RWPE2 (cell line): ENCODE measurements at regions not wholly inside any gene's neighbourhood (a gene's known extent, or its start where the extent isn't known, plus 50 kb on each side); places are given as distances from the start of the nearest gene placed in this dataset.

Experiments used
- ATAC-seq: fragments of 200-7000 bp; cut with Tn5 transposase; 3 replicates; pipeline ENCODE4 v1.9.1; 2021; ENCODE audit warnings: low read depth
- DNase-seq: peaks from one replicate; pipeline ENCODE4 v3.0.0-alpha.2; 2020; ENCODE audit warnings: low spot score
- H3K27ac ChIP-seq: fragments of 450-650 bp; 2 replicates; pipeline ENCODE4 v1.5.1; 2017; ENCODE audit warnings: mild to moderate bottlenecking; ENCODE audit not compliant: poor library complexity, severe bottlenecking
- H3K27me3 ChIP-seq: fragments of 250-450 bp; sonication (Bioruptor Pico); 2 replicates; pipeline ENCODE4 v1.5.1; 2021; ENCODE audit warnings: mild to moderate bottlenecking, moderate library complexity; ENCODE audit not compliant: insufficient read depth, poor library complexity, severe bottlenecking
- H3K36me3 ChIP-seq: fragments of 250-450 bp; sonication (Bioruptor Pico); 2 replicates; pipeline ENCODE4 v1.5.1; 2020; ENCODE audit warnings: low read depth, mild to moderate bottlenecking, moderate library complexity
- H3K4me1 ChIP-seq: fragments of 250-450 bp; sonication (Bioruptor Pico); 2 replicates; pipeline ENCODE4 v1.5.1; 2021; ENCODE audit warnings: mild to moderate bottlenecking, moderate library complexity; ENCODE audit not compliant: insufficient read depth, poor library complexity, severe bottlenecking
- H3K4me3 ChIP-seq: fragments of 250-450 bp; sonication (Bioruptor Pico); 2 replicates; pipeline ENCODE4 v1.5.1; 2021; ENCODE audit warnings: mild to moderate bottlenecking, moderate library complexity; ENCODE audit not compliant: severe bottlenecking
- H3K9me3 ChIP-seq: fragments of 250-450 bp; sonication (Bioruptor Pico); 2 replicates; pipeline ENCODE4 v1.5.1; 2021; ENCODE audit warnings: mild to moderate bottlenecking, moderate library complexity; ENCODE audit not compliant: severe bottlenecking
- CTCF ChIP-seq: fragments of 450-650 bp; IDR thresholded peaks from one replicate; pipeline ENCODE4 v1.5.1; 2017; ENCODE audit warnings: mild to moderate bottlenecking, moderate library complexity; ENCODE audit not compliant: poor library complexity, severe bottlenecking

- Histone ChIP-seq H3K27me3 (peaks cover 6% of the 10 kb centered on the region), H3K4me3 (no peak overlapping the region), H3K27ac (no peak overlapping the region), H3K9me3 (no peaks in the 10 kb centered on the region), H3K4me1 (no peaks in the 10 kb centered on the region), H3K36me3 (no peaks in the 10 kb centered on the region)
- ATAC-seq (no peak), DNase-seq (peak; percentile 19)
- TF ChIP-seq CTCF, result no peak
Observed at GRCh38 chr4:1506956-1507721, 100.9 kb upstream of the NKX1-1 start.

DNA sequence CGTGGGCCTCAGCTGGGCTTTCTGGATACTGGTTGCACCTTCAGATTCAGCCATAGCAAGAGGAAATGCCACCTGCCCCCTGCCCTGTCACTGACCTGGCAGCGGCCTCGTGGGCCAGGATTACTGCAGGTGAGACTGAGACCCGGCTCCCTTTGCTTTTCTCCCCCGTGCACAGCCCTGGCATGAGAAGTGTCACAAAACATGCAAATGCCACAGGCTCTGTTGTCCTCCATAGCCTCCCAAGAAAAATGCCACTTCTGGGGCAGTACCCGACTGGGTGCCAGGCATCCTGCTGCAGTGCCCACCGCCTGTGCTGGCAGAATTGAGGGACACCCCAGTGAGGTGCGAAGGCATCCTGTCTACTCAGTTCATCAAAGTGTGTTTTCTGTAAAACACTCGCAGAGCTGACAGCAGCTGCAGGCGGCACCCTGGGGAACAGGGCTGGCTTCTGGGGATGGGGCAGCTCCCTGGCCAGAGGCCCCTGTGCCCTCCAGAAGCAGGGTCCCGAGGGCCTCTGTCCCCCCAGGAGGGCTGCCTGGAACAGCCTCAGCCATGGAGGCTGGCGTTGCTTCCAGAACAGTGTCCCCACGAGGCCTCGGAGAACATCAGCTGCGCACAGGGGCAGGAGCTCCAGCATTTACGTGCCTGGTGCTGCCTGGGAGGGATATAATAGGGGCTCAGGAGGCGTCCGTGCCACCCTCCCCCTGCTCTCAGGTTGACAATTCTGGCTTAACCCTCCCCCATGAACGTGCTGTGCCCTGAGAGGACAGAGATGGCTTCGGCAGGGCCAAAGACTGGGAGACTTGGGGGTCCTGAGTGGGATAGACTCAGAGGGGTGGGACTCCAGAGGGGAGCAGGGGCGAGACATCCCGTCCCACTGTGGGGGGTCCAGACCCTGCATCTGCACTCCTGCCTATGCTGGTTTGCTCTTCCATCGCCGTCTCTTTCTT, 99.5 kb upstream of the NKX1-1 start:
- no peak for TF ChIP-seq CTCF
- H3K4me1 ChIP-seq, result no peaks in the 10 kb centered on the region
- ATAC-seq, result no peak
- H3K9me3 ChIP-seq, result no peaks in the 10 kb centered on the region
- no peak overlapping the region for H3K4me3 ChIP-seq
- no peaks in the 10 kb centered on the region for H3K36me3 ChIP-seq
- peak; percentile 37 for DNase-seq
- H3K27ac ChIP-seq, result no peak overlapping the region
- H3K27me3 ChIP-seq, result peaks cover 6% of the 10 kb centered on the region

DNA sequence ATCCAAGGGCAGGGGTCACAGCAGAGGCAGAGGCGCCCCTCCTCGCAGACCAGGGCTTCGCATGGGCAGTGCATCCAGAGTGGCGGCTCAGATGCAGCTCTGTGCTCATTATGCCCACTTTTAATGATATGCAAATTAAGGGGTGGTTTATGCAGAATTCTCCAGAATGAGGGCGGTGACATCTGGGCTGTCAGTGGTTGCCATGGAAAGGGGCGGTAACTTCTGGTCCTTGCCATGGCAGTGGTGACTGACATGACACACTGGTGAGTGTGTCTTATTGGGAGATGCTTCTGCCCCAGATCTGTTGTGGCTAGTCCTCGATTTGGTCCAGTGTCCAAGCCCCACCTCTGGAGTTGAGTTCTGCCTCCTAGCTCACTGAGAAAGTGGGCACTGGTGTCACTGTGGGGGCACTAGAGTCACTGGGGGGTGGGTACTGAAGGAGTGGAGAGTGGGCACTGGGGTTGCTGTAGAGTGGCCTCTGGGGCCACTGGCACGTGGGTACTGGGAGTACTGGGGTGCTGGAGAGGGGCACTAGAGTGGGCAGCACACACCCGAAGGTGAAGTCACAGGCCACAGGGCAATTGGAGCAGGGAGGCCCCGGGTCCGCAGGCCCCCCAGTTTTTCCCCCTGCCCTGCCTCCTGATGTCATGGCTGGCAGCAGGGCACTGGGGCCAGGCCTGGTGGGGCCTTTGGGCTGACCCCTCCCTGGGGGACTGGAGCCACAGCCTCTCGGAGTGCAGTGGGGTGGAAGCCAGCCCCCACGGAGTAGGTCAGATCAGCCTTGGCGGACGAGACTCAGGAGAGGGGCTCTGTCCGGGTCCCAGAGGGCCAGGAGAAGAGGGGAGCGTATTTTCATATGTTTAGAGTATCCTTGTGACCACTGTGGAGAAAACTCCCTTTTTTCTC, 98.6 kb upstream of the NKX1-1 start:
- Histone ChIP-seq H3K27ac (no peak overlapping the region), H3K36me3 (no peaks in the 10 kb centered on the region), H3K4me3 (no peak overlapping the region), H3K9me3 (no peaks in the 10 kb centered on the region), H3K27me3 (peaks cover 6% of the 10 kb centered on the region), H3K4me1 (no peaks in the 10 kb centered on the region)
- TF ChIP-seq CTCF, result no peak
- DNase-seq, result peak; percentile 41
- no peak for ATAC-seq

DNA sequence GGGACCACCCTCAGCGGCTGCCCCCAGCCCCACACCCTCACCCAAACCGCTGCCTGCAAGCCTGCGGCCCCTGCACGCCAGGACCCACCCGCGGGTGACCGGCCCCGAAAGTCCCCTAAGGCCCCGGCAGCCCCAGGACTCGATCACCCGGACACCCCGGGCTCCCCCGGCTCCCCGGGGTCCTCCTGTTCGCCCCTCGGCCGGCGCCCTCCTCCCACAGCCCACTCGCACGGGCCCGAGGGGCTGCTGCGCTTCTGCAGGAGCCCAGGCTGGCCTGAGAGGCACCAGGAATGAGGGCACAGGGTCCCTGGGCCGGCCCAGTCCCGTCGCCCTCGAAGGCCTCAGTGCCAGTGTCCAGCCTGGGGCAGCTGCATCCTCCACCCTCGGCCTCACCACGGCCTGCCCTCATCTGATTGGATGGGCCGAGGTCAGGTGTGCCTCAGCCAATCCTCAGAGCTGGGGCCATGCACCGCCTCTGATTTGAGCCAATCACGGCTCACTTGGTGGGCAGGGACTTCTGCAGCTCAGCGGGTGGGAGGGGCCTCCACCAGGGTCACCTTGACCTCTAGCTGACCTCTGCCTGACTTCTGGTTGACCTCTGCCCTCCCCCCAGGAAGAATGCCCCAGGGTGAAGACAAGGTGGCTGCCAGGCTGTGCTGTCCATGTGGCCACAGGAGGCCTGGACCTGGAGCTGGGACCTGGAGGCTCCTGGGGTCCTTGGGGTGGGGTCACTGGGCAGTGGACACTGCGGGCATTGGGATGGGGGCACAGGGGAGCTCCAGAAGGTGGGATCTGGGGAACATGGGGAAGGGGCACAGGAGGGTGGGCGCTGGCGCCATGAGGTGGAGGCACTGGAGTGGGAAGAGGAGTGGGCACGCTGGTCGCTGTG, 97.6 kb upstream of the NKX1-1 start:
- no peak for TF ChIP-seq CTCF
- no peak overlapping the region for H3K27ac ChIP-seq
- no peaks in the 10 kb centered on the region for H3K9me3 ChIP-seq
- no peak overlapping the region for H3K4me3 ChIP-seq
- DNase-seq (peak; percentile 15), ATAC-seq (no peak)
- H3K4me1 ChIP-seq, result no peaks in the 10 kb centered on the region
- no peaks in the 10 kb centered on the region for H3K36me3 ChIP-seq
- H3K27me3 ChIP-seq, result peaks cover 6% of the 10 kb centered on the region
